Midbrain (tissue), 1 donor: ENCODE measurements at regions not wholly inside any gene's neighbourhood (a gene's known extent, or its start where the extent isn't known, plus 50 kb on each side); places are given as distances from the start of the nearest gene placed in this dataset.
"Not testable (repeated sequence)": the region's sequence is repeated elsewhere in the genome, so short reads cannot be mapped to it uniquely, and the experiment has no call there.

Experiments used
- DNase-seq: peaks from one replicate; lab custom pipeline; 2025; lab: John Stamatoyannopoulos, UW

- no peak for DNase-seq
Measured at GRCh38 chrX:4091046-4091760, 377.8 kb upstream of the PRKX start.

DNA sequence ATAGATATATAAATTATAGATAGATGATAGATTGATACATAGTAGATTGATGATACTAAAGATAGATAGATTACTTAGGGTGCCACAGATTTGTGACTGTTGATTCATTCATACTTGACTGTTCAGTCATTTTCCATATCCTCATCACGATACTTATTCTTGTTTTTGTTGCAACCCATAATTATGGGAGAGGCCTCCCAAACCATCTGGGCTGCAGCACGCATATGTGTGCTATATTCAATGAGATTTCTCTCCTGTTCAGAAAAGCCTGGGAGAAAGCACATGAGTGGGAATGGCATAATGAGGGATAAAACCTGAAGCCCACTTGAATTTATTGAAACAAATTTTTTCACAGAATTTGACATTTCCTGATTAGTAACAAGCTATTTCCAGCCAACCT, 346.4 kb upstream of the PRKX start:
- DNase-seq: no peak

GRCh38 chrX:4043951-4044350, 330.5 kb upstream of the PRKX start:
- DNase-seq: no peak

GRCh38 chrX:4035874-4036273, 322.4 kb upstream of the PRKX start:
- DNase-seq: no peak

- no peak for DNase-seq
Measured at GRCh38 chrX:4028151-4028550, 314.7 kb upstream of the PRKX start.

DNA sequence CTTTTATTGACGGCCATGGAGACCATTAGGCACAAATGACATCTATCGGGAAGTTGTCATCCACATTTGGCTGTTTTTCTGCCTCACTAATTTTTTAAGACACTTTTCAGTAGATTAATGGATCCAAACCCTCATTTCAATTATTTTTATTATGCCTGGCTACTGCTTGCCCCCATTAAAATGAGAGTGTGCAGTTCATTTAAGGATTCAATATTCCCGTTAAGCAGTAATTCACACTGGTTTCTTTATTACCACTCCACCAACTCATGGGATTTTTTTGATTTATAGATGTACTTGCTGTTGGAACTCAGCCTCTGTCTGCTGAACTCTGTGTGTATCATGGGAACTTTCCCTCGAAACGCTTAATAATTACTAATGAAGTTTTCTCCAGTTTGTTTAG, 291.8 kb upstream of the PRKX start:
- no peak for DNase-seq

DNA sequence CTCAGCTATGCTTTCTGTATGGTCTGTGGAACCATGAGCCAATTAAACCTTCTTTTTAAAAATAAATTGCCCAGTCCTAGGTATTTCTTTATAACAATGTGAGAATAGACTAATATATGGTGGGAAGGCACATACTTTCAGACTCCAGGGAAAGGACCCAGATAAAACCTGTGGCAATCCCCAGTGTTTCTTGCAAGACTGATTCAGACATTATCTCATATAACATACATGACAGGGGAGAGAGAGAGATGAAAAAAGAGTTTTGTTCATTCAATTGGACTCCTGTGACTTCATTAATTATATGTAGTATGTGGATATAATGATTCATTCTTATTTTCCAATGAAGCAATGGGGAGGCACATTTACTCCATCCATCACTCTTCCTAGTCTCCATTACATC, 291.4 kb upstream of the PRKX start:
- no peak for DNase-seq

- no peak for DNase-seq
Measured at GRCh38 chrX:3994315-3994714, 280.9 kb upstream of the PRKX start.

GRCh38 chrX:3990569-3990968, 277.1 kb upstream of the PRKX start:
- DNase-seq: no peak

DNA sequence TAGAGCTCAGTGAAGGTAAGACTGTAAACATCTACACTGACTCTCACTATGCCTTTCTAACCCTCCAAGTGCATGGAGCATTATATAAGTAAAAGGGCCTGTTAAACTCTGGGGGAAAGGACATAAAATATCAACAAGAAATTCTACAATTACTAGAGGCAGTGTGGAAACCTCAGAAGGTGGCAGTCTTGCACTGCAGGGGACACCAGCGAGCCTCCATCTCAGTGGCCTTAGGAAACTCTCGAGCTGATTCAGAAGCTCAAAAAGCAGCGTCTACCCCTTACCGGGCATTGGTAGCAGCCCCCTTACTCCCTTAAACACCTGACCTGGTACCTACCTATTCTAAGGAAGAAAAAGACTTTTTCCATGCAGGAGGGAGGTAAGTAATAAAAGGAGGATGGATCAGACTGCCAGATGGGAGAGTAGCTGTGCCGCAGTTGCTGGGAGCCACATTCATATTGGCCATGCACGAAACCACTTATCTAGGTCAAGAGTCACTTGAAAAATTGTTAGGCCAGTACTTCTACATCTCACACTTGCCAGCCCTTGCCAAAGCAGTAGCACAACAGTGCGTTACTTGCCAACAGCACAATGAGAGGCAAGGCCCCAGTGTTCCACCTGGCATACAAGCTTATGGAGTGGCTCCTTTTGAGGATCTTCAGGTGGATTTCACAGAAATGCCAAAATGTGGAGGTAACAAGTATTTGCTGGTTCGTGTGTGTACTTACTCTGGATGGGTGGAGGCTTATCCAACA, 258.8 kb upstream of the PRKX start:
- DNase-seq: not testable (repeated sequence)

- DNase-seq: no peak
Measured at GRCh38 chrX:3968749-3969148, 255.3 kb upstream of the PRKX start.

GRCh38 chrX:3963980-3964379, 250.5 kb upstream of the PRKX start:
- no peak for DNase-seq

DNA sequence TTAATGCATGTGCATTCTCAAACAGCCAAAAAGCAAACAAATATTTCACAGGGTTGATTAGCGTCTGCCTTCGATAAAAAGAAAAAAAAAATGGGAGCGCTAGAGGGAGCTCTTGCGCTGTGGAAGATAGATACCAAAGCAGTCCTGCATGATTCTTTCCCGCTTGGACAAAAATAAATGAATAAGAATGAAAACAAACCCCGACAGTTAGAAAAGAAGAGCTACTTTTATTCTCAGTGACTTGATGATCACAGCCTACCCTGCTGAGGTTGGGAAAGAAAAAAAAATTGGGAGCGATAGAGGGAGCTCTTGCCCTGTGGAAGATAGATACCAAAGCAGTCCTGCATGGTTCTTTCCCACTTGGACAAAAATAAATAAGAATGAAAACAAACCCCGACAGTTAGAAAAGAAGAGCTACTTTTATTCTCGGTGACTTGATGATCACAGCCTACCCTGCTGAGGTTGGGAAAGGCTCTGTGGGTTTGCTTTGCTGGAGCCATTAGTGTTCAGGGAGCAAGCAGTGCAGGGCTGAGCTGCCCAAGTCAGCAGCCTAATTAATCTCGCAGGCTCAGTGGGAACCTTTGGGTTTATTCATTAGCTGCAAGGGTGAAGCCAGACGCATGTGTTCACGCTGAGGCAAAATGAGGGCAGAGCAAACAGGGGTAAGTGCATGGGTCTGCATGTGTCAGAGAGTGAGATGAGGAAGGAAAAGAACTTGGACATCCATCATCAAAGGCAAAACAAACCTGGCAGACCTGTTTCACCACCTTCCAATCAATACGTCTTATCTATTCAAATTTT, 249.3 kb upstream of the PRKX start:
- DNase-seq: peak; percentile 65

- no peak for DNase-seq
Measured at GRCh38 chrX:3960952-3961351, 247.5 kb upstream of the PRKX start.

DNA sequence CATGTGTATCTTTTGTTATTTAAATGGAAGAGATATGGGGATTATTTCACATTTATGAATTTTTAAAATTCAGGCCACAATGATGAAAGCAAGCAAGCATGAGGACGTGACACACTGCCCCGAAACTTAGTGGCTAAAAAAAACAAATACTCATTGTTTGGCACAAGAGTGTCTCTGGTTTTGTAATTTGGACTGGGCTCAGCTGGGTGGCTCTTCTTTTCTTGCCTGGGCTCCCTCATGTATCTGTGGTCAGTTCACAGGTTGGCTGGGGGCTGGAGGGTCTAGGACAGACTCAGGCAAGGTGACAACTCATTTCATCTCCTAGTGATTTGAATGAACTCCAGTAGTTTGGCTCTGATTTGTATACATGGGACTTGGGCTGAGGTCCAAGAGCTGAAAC, 238.4 kb upstream of the PRKX start:
- DNase-seq: no peak

DNA sequence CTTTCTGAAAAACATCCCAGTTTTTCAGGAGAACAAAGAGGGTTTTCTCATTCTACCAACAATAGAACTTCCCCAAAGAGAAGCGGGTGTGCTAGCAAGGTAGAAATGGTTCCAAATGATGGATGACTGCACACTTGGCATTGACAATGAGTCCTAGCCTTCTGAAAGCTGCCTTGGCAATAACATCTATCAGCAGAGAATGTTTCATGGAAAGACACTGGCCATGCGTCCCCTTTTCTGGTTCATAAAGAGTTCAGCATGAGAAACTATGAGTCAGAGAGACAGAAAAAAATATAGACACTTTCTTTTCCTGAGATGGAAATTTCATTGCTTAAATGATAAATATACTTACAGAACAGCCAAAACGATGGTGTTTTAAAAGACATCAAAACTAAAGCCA, 236.9 kb upstream of the PRKX start:
- DNase-seq: no peak

DNA sequence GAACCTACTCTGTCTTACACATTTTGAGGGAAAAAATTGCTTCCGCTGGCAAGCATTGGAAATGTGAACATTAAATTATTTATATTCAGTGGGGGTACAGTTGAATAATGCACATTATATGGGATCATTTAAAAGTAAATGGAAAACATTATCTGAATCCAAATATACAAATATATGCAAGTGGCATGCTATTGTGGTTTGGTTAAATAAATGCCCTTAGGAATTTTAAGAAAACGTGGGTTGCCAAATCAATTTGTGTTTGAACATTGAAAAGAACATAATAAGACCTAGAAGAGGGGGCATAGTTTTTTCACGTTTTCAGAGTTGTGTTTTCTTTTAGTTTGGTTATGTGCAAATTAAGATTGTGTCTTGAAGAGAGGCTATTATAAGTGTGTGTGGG, 230.5 kb upstream of the PRKX start:
- no peak for DNase-seq

DNA sequence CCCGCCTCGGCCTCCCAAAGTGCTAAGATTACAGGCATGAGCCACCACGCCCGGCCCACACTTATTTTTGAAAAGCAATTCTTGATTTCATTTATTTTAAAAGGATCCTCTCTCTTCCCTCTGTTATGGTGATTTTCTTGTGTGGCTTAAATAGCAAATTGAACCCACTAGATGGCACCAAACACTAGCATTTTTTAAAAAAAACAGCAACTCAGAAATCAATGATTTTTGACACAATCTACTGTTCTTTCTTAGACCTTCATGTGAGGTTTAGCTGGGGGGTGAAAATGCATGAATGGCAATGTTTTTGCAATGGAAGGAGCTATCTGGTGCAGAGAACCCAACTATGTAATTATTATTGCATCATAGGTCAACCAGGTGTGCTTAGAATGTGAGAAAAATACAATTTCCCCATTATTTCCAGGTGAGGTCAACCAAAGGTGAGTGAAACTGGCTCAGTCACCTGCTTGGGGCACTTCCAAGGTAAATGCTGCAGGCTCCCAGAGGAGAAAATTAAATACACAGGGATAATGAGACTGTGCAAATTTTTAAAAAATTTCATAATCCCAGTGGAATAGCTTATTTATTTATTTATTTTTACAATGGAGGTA, 226.7 kb upstream of the PRKX start:
- peak; percentile 13 for DNase-seq

DNA sequence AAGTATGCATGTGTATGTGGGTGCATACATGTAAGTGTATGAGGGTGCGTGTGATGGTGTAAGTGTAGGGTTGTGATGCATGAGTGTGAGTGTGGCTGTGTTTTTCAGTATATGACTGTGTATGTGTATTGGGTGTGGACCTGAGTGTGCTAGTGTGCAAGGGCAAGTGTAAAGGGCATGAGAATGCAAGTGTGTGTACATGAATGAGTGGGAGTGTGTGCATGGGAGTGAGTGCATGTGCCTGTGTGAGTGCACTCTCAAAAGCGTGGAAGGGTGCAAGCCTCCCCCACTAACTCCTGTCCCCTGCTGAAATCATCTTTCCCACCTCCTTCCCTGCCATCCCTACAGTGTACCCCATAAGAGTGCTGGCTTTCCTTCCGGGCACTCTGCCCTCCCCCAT, 225.1 kb upstream of the PRKX start:
- DNase-seq: no peak

DNA sequence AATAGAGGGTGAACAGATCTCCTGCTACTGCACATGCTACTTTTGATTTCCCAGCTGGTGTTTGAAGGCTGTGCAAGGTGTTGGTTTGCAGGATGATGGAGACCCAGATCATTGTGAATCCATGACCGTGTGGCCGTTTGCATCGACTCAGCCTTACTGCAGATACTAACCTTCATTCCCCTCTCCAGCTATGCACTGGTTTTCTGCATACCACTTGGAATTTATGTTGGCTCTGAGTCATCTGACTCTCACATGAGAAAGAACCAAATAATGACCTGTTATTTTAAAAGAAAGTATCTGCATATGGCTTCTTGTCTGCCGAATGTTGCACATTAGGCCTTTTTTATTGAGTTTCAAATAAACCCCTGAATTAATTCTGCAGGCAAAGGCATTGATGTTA, 221.7 kb upstream of the PRKX start:
- not testable (repeated sequence) for DNase-seq

DNA sequence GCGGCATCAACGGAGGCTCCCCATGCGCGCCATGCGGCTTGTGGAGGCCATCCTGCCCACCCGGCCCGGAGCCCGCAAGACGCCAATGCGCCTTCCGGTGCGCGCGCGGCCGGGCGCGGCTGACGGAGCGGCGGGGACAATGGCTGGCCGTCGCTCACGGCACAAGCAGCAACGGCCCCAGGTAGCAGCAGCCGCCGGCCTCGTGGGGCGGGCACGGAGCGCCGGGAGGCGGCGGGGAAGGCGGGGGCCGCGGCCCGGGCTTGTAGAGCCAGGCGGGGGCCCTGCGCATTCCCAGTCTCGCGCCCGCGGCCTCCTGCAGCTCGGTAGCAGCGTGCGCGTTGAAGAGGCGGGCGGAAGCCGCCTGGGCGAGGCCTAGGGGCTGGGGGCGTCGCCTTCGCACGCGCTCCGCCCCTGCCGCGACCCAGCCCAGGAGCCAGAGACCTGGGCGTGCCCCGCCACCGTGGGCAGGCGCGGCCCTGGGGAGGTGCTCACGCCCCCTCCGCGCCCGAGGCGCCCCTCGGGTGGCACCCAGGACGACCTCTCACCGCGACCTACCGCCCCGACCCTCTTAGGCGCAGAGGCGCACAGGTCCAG, 207.1 kb upstream of the PRKX start:
- not testable (repeated sequence) for DNase-seq
